ENCODE measurements at regions not wholly inside any gene's neighbourhood (a gene's known extent, or its start where the extent isn't known, plus 50 kb on each side); places are given as distances from the start of the nearest gene placed in this dataset.

DNA sequence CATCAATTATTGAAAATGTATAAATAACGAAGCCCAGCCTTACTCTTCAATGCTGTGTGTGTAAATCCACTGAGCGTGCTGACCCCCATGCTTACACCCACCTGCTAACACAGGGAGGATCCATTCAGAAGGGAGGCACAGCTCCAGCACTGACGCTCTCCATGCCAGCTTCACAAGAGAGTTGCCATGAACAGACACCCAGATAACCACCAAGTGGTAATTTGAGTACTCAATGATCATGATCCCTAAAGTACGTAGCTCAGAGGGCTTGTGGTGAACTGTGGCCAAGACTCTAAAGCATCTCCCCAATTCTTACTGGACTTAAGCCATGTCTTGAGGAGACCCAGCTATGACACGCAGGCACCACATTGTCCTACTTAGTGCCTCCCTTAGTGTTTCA, 98.7 kb downstream of the IGLL1 start:
- Histone ChIP-seq H3K4me2 (ENCODE audit: insufficient read depth, insufficient read length, low read length) (no peak overlapping the region), H2BK12ac (ENCODE audit: insufficient read length, low read depth, low read length) (no peak overlapping the region), H4K20me1 (ENCODE audit: control insufficient read depth, insufficient read depth, insufficient read length) (no peaks in the 10 kb centered on the region), H2AK5ac (ENCODE audit: insufficient read length, low read length) (no peak overlapping the region), H3K79me1 (ENCODE audit: insufficient read depth, low read depth, low read length, poor library complexity, severe bottlenecking) (no peaks in the 10 kb centered on the region), H2BK20ac (ENCODE audit: low read depth, low read length, poor library complexity, severe bottlenecking) (no peak overlapping the region), H3K4ac (ENCODE audit: low read depth, low read length) (no peak overlapping the region), H3K4me1 (ENCODE audit: insufficient read depth, low read length) (no peaks in the 10 kb centered on the region), H2BK15ac (ENCODE audit: low read depth, low read length) (no peak overlapping the region), H2AFZ (ENCODE audit: low read length) (no peak overlapping the region), H3K27ac (ENCODE audit: insufficient read length, low read depth, low read length) (no peak overlapping the region), H4K5ac (ENCODE audit: insufficient read length, low read depth, low read length) (no peak overlapping the region), H3K79me2 (ENCODE audit: insufficient read depth, low read length) (no peaks in the 10 kb centered on the region), H3K14ac (ENCODE audit: insufficient read depth, low read length) (no peak overlapping the region; the same call in 1 of the 2 replicates), H2BK120ac (ENCODE audit: low read depth, low read length, poor library complexity, severe bottlenecking) (no peak overlapping the region), H3K18ac (ENCODE audit: insufficient read length, low read depth, low read length) (no peak overlapping the region), H3K9ac (ENCODE audit: extremely low read depth, insufficient read length, low read length) (no peak overlapping the region), H4K91ac (ENCODE audit: insufficient read length, low read depth, low read length) (no peak overlapping the region), H2BK5ac (ENCODE audit: insufficient read length, low read length) (no peak overlapping the region), H3K56ac (ENCODE audit: insufficient read length, low read depth, low read length) (no peak overlapping the region), H3K23ac (ENCODE audit: insufficient read length, low read depth, low read length) (no peak overlapping the region), H4K8ac (replicated peaks; ENCODE audit: insufficient read length, low read depth, low read length) (no peak overlapping the region), H3K23me2 (ENCODE audit: insufficient read length, low read depth, low read length, poor library complexity, severe bottlenecking) (no peaks in the 10 kb centered on the region), H3T11ph (ENCODE audit: low read length) (no peak overlapping the region), H3K9me3 (ENCODE audit: control insufficient read depth, low read depth, low read length) (no peaks in the 10 kb centered on the region), H3K27me3 (ENCODE audit: insufficient read depth, low read length) (peaks cover 3% of the 10 kb centered on the region; the same call in 1 of the 2 replicates)
- no peak overlapping the region for H3K4me3 Mint-ChIP-seq
- H3K27me3 Mint-ChIP-seq (ENCODE audit: low read depth), result peaks cover 79% of the 10 kb centered on the region
- WGBS (ENCODE audit: extremely low coverage, insufficient read length, low lambda C conversion rate), result no CpG with 5 or more reads among the region's 5 CpGs
- DNase-seq, result no peak
- H3K4me1 Mint-ChIP-seq, result no peaks in the 10 kb centered on the region; a peak in 1 of 4 replicates
- 0 out of 5 replicates have a peak, but pooled peaks cover 0 to under 1% of the 10 kb centered on the region in 2 experiments for H3K9me3 Mint-ChIP-seq
- TF ChIP-seq, protein P1, sequence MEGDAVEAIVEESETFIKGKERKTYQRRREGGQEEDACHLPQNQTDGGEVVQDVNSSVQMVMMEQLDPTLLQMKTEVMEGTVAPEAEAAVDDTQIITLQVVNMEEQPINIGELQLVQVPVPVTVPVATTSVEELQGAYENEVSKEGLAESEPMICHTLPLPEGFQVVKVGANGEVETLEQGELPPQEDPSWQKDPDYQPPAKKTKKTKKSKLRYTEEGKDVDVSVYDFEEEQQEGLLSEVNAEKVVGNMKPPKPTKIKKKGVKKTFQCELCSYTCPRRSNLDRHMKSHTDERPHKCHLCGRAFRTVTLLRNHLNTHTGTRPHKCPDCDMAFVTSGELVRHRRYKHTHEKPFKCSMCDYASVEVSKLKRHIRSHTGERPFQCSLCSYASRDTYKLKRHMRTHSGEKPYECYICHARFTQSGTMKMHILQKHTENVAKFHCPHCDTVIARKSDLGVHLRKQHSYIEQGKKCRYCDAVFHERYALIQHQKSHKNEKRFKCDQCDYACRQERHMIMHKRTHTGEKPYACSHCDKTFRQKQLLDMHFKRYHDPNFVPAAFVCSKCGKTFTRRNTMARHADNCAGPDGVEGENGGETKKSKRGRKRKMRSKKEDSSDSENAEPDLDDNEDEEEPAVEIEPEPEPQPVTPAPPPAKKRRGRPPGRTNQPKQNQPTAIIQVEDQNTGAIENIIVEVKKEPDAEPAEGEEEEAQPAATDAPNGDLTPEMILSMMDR (conservative IDR thresholded peaks at IDR 0.05), result no peak
- H3K27ac Mint-ChIP-seq, result no peak overlapping the region
- no peaks in the 10 kb centered on the region for H3K36me3 Mint-ChIP-seq (ENCODE audit: insufficient read depth in 1 of 3, low read depth in 3 of 3)

Measured in H9 (cell line).